Activated T-cell treated with anti-CD3 and anti-CD28 coated beads, Interleukin-2, amount 50 U/mL, for 48 hours (primary cell): ENCODE measurements at regions not wholly inside any gene's neighbourhood (a gene's known extent, or its start where the extent isn't known, plus 50 kb on each side); places are given as distances from the start of the nearest gene placed in this dataset.

Experiments
- DNase-seq, 2 experiments: peaks; one replicate each; pipeline ENCODE4 v3.0.0-alpha.2; 2020

DNA sequence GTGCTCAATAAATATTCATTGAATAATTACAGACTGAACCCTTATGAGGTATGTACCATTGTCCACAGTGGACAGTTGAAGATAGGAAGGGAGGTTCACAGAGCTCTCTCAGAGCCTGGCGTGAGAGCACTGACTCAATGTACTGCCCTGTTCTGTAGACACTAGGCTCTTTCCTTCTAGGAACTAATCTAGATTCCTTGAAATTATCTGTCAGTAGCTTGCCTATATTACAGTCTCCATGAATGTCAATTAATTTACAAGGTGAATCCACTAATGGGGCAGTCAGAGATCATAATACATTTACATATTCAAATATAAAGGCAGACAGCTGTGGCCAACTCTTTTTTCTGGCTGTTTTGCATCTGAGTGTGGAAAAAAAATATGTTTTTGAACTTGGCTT, 251.2 kb upstream of the SALL1 start:
- DNase-seq: no peak

DNA sequence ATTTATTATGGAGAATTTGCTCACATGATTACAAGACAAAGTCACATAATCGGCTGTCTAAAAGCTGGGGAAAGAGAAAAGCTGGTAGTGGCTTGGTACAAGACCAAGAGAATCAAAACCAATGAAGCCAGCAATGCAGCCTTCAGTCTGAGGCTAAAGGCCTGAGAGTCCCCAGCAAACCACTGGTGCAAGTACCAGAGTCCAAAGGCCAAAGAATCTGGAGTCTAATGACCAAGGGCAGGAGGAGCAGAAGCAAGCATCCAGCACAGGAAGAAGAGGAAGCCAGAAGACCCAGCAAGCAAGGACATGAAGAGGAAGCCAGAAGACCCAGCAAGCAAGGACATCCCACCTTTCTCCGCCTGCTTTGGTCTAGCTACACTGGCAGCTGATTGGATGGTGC, 250.6 kb upstream of the SALL1 start:
- DNase-seq: no peak

DNA sequence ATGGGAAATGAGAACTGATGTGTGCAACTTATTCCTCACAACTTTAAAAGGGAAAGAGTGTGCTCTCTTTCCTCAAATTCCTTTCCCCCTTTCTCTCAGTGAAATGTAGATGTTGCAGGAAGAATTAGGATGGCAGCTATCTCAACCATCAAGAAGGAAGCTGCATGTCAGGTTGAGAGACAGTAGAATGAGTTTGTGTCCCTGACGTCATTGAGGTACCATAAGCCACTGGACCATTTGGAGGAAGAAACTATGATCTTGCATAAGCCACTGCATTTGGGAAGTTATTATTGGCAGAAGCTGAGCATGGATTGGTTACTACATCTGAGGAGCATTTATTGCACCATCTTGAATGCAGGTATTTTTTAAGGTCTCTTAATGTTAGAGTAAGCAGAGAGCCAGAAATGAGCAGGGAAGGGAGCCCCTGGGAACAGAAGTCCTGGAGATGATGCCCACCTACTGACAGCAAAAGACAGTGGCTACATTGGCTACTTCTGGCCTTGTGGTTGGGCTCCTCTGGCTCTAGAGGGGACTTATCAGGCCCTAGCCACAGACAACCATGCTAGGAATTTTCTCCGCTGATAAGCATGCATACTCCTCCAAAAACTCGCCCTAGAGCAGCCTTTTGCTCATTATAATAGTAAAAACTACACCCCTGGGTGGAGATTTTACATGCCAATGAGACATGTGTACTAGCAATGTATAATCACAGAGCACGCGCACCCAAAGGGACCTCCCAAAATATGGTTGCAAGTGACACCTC, 249.0 kb upstream of the SALL1 start:
- no peak for DNase-seq

DNA sequence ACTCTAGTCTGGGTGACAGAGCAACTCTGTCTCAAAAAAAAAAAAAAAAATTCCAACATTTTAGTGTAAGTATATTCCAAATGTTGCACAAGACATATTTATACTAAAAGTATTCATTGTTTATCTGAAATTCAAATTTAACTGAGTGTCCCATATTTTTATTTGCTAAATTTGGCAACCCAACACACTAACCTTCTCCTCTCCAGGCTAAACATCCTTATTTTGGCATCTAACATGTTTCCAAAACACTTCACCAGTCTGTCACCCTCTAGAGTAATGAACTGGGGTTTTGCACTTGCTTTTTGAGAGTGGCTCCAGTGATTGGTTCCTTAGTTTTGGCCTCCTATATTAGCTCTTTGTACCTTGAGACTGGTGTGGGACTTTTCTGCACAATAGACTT, 243.4 kb upstream of the SALL1 start:
- DNase-seq: no peak

DNA sequence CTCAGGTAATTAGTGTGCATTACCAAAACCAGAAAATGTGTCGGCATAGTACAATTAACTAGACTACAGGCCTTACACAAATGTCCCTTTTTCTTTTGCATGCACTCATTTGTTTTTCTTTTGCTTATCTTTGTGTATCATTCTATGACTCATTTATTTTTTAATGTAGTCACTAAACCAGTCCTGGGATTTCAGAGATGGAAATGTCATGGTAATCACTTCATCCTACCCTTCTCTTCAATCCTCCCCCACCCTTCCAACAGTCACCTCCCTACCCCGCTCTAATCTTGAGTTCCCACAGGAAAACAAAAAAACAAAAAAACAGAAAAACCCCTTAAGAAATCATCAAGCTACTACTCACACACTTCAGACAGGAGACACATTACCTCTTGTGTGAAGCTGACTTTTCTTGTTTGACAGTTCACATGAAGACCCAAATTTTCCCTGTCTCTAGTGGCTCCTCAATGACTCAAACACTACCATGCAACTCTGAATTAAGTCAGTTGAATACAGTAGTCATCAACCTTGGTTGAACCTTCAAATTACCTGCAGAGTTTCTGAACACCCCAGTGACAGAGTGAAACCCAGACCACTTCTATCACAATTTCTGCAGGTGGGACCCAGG, 242.4 kb upstream of the SALL1 start:
- DNase-seq: no peak

DNA sequence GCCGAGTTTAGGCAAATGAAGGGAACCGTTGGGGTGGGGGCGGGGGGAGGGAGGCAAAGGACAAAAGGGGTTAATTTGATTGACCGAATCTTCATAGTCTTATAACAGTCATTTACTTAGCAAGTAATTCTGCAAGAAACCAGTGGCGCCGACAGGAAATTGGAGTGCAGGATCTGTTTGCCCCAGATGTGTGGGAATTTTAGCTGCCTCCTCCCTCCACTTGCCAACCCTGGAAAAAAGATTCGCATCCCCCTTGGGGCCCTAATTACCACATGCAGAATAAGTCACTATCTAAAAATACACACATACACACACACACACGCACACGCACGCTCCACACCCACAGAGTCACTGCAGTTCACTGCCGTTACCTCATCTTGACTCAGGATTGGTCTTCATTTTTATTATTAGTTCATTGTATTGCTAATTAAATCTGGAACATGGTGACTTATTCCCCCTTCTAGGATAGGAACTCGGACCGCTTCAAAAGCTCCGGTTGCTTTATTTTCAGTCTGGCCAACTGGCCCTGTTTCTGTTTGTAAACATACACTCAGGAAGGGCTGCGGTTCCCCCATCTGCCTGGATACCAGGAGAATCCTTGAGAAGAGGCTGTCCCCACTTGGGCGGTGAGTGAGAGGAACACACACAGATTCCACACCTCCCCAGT, 241.6 kb upstream of the SALL1 start:
- no peak for DNase-seq

DNA sequence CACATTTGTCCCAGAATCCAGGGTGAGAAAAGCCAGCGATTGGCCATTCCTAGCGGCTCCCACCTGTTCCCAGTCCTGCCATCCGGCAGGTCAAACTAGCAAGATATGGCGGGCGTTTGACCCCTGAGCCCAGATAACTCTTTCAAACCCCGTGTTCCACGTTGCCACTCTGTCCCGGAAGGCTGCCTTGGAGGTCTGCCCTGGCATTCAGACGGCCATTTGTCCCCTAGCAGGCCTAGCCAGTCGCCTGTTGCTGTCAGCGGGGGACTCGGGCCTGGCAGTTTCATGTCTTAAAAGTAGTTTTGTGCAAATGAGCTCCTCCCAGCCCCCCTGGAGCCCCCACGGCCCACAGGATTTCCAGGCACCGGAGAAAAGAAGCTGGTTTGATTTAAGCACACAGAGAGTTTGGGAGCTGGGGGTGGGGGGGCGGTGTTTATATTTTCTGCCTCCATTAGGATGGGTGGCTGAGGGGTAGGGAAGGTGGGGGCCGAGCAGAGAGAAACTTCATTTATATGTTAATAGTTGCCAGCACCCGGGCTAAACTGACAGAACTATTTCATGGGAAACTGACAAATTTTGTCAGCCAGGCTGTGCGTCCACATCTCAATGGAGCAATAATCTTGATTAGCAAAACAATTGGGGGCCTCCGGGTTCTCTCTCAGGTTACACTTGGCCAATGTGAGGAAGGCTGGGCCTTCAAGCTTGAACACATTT, 240.9 kb upstream of the SALL1 start:
- no peak for DNase-seq

DNA sequence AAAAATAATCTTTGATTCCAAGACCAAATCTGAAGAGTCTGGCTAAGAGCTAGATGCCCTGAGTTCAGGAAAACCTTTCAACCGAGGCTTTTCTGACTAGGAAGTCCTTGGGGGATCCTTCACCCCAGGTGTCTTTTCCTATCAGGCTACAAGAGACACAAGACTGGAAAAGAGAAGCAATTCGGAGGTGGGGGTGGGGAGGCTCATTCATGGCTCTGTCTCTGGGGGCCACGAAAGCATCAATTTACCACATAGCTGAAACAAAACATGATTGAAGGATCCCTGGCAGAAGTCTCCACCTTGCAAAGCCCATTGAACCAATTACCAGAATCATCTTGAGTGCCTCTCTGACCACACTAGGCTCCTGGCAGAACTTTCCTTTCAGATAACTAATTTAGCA, 239.8 kb upstream of the SALL1 start:
- DNase-seq: no peak

DNA sequence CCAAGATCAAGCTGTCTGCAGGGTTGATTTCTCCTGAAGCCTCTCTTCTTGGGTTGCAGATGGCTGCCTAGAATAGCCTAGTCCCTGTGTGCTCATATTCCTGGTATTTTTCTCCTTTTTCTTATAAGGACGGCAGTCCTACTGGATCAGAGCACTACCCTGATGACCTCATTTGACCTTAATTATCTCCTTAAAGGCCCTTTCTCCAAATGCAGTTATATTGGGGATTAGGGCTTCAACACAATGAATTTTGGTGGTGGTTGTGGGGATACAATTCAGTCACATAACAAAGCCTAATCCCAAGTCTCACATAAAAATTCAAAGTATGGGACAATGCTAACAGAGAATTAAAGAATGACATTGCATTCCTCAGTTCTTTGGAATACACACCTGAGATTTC, 238.8 kb upstream of the SALL1 start:
- no peak for DNase-seq

DNA sequence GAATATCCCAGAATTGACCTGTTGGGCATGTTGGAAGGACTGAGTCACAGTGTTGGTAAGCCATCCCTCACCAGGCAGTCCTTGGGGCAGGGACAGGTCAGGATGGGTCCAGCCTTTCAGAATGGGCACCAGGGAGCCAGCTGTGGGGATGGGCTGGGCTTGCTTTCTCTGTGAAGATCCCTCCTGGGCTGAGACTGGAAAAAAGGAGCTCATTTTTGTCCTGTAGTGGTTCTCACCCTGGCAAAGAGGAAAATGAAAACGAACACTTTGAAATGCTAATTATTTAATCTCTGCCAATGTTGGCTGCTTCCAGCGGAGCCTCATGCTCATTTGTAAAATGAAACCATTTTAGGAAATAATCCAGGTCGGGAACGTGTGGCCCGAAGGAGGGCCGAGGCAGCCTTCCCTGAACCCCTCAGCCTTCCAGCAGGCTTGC, 237.5 kb upstream of the SALL1 start:
- no peak for DNase-seq

DNA sequence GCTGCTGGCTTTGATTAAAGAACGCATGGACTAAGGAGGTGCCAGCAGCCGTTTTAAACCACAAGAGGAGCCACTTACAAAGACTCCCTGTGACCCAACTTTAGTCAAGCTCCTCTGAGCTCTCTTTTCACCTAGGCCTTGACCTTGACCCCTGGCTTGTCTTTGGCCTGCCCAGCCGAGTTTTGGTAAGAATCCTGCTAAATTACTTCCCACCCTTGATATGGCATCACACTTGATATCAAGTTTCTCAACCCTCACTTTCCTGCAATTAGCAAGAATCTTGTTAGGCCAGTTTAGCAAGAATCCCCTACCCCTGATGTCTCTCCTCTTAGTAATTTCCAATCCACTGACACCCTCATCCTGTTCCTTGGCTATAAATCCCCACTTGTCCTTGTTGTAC, 232.8 kb upstream of the SALL1 start:
- no peak for DNase-seq

DNA sequence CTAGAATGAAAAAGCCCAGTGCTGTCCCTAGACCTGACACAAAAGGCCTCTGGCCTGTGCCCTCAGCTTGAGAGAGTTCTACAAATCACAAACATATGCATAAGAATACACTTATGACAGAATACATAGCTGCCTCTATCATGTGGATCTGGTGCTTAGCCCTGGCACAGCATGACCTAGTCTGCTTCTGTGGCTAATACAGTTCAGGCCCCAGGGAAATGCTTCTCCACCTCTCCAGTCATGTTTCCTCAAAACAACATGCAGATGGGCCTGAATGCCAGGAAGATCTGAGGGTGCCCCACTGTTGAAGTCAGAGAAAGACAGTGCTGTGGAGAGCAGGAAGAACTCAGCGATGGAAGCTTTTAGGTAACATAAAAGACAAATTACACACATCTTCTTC, 231.9 kb upstream of the SALL1 start:
- DNase-seq: no peak

DNA sequence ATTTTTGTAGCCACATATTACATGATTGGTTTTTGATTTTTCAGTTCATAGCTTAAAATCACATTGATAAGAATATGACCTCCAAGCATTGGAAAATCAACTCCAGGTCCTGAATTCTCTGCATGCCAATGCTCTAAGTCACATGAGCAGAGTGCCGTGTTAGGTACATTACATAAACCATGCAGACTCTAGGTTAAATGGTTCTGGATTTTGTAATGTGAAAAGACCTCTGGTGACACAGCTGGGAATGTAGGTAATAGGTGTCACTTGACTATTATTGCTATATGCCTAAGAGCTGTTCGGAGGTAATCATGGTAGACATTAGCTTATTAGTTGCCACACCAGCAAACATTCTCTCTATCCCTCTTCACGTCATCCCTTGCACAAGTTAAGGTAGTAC, 231.1 kb upstream of the SALL1 start:
- DNase-seq: no peak

DNA sequence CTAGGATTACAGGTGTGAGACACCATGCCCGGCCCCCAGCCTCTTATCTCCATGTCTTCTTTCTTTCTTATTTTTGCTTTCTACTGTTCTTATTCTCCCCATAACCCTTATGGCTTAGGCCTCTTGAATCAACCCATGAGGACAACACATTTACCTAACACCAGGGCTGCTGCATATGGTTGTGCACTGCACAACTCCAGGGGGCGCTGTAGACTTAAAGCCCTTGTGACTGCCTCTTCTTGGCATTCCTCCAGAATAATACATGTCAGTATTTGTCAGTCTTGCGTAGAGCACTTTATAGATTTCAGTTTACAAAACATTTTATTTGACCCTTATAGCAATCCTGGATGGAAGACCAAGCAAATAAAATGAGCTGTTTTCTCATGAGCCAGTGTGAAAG, 225.0 kb upstream of the SALL1 start:
- no peak for DNase-seq

DNA sequence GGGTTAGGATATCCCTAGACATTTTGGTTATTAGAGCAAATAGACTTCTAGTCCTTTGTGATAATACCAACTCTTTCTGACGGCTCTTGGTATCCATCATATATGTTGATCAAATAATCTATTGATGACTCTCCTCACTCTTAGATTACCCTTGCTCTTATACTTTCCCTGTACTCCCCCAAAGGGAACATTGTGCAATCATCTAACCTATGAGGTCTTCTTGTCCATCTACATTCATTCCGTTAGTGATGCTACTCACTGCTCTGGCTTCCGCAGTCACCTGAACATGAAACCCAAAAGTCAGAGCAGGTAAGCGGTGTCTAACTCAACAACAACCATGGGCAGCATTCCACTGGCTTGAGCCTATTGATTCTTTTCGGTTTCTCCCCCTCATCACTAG, 223.7 kb upstream of the SALL1 start:
- DNase-seq: no peak

DNA sequence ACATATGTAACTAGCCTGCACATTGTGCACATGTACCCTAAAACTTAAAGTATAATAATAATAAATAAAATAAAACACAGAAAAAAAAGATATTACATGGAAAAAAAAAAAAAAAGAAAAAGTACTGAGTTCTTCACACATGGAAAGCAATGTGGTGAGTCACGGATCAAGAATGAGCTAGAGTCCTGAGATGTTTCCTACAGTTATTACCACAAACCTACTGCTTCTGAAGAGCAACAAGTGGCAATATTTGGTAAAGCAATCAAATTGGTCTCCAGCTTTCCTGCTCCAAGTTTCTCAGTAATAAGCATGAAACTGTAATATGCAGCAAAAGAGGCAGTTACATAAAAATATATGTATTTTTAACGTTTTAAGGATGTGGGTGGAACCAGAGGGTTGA, 223.3 kb upstream of the SALL1 start:
- no peak for DNase-seq

DNA sequence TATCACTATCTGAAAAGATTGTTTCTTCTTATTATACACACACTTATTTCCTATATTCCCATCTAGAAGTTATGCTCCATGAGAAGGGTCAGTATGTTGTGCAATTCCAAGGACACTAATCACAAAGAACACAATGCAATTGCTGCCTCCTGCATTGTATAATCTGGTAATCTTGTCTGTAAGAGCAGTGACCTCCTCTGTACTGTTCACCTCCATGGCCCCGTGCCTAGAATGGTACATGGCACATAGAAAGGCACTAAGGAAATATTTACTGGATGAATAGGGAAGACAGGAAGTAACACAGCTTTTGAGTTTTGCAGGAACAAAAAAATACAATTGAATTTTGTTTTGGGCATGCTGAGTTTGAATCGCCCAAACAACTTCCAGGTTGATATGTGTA, 214.6 kb upstream of the SALL1 start:
- DNase-seq: no peak

DNA sequence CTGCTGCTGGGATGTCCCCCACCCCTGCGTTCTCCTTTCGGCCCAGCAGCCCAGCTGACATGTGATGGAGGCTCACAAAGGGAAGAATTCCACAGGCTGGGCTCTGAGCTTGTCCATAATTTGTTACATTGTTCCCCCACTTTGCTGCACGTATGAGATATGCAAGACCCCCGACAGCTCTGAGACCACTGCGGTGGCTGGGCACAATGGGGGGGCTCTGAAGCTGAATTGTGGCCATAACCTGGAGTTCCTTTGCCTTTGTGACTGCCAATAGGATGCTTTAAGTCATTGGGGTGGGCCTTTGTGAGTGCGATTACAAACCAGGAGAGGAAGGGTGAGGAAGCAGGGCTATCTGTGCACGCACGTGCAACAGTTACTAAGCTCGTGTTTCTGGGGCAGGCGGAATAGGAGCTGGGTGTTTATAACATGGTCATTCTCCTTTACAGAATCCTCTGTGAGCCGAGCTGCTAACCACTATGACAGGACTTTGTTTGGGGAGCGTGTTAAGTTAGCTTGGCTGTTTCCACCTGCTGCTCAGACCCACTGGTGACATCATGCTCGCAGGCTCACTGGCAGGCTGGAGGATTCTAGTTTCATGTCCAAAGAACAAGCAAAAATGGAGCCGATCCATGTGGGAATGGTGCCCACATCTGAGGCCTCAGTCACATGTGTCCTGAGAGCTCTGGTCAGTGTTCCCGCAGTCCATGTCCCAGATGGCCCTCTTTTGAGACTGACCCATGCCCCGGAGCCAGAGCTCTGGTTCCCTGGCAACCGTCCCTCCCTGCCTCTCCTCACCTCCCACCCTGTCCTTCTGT, 208.3 kb upstream of the SALL1 start:
- DNase-seq: no peak

DNA sequence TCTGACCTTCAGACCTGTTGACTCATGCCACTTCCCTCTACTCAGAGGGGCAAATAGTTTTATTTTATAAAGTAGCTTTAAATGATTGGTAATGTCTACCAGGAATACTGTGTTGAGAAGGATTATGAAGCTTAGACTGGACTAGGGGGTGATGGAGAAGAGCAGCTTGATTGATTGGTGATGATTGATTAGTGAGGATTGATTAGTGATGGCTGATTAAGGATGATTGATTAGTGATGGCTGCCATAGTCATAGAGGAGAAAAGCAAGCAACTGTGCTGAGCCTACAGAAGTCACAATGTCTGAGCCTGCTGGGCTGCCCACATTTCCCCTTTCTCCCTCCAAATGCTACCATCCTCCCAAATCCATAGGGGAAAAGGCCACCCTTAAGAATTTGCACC, 206.8 kb upstream of the SALL1 start:
- no peak for DNase-seq

DNA sequence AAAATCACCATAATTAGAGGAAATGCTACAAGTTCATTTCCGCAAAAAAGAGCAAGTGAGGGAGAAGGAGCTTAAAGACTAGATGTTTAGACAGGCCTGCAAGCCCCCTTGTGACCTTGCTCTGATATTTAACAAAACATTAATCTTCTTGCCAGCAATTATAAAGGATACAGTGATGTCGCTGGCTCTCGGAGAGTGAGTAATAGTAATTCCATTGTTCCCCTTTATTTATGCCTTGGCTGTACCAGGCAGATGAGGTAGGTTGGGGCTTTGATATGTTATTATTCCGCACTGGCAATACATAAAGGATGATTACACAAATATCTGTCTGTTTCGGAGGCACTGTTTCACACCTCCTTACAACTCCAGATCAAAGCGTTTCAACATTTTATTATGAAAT, 204.8 kb upstream of the SALL1 start:
- no peak for DNase-seq

DNA sequence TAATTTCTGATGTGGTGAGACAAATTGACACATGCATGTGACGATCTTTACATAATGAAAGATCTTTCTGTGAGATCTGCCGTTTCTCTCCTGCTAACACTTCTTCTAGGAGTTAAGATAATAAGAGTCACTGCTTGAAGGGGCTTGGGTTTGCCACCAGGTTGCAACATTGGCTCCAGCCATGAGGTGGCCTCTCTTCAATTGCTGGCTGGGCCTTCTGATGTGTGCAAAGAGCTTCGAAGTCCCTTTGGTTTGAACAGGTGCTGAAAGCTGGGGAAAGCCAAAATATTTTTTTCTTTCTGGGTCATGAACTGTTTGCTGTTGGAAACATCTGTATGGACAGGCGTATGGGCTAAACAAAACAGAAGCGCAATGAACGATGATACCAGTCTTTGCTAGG, 204.1 kb upstream of the SALL1 start:
- no peak for DNase-seq

DNA sequence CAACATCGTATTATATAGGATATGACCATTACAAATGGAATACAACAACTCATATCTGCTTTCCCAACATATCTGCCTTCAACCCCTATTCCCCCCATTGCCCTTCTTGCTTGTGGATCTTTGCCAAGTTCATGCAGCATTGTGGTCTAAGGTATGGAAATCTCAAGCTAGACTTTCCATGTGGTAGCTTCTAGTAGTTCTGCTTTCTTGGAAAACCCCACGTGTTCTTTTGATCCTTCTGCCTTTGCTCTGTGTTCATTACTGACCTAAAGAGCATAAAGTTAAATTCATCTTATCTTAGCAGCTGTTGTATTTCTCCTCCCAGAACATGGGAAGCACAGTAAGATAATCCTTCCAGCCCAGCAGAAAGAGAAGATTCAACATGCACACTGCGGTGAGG, 202.0 kb upstream of the SALL1 start:
- DNase-seq: no peak

DNA sequence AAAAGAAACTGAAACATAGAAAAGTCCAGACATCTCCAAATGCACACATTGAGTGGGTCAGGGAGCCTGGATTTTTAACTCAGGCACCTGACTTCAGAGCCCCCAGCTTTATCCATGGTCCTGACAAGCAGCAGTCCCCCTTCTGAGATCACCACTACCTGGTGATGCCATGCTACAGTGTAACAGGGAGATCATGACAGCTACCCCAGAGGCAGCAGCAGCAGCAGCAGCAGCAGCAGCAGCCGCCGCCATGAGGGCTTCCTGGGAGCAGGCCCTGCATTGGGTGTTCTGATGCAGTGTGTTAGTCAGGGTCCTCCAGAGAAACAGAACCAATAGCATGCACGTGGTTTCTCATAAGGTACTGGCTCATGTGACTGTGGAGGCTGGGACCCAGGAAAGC, 198.6 kb upstream of the SALL1 start:
- DNase-seq: no peak
